ENCODE measurements at regions not wholly inside any gene's neighbourhood (a gene's known extent, or its start where the extent isn't known, plus 50 kb on each side); places are given as distances from the start of the nearest gene placed in this dataset.

DNA sequence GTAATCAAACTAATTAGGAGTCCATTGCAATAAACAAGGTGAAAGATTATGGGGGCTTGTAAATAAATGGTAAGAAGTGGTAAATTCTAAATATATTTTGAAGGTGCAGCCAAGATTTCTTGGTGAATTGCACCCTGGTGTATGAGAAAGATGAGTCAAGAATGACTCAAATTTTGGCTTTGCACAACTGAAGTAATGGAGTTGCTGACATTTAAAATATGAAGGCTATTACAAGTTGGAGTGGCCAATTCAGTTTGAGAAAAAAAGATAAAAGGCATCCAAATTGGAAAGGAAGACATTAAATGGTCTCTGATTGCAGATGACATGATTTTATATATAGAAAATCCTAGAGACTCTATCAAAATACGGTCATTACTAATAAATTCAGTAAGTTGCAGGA, 2330.6 kb downstream of the MAT2B start:
- TF ChIP-seq, protein P1, sequence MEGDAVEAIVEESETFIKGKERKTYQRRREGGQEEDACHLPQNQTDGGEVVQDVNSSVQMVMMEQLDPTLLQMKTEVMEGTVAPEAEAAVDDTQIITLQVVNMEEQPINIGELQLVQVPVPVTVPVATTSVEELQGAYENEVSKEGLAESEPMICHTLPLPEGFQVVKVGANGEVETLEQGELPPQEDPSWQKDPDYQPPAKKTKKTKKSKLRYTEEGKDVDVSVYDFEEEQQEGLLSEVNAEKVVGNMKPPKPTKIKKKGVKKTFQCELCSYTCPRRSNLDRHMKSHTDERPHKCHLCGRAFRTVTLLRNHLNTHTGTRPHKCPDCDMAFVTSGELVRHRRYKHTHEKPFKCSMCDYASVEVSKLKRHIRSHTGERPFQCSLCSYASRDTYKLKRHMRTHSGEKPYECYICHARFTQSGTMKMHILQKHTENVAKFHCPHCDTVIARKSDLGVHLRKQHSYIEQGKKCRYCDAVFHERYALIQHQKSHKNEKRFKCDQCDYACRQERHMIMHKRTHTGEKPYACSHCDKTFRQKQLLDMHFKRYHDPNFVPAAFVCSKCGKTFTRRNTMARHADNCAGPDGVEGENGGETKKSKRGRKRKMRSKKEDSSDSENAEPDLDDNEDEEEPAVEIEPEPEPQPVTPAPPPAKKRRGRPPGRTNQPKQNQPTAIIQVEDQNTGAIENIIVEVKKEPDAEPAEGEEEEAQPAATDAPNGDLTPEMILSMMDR (IDR thresholded peaks at IDR 0.05 in 8 of 11, conservative IDR thresholded peaks at IDR 0.05 in 3 of 11): no peak
- TF ChIP-seq POLR2AphosphoS5 (IDR thresholded peaks at IDR 0.05) (no peak), POLR2A (IDR thresholded peaks at IDR 0.05) (no peak)
